ENCODE measurements at regions not wholly inside any gene's neighbourhood (a gene's known extent, or its start where the extent isn't known, plus 50 kb on each side); places are given as distances from the start of the nearest gene placed in this dataset.
A peak's percentile ranks its signal among the peaks of the same experiment; 100 is the strongest.
"Not testable (repeated sequence)": the region's sequence is repeated elsewhere in the genome, so short reads cannot be mapped to it uniquely, and the experiment has no call there.

DNA sequence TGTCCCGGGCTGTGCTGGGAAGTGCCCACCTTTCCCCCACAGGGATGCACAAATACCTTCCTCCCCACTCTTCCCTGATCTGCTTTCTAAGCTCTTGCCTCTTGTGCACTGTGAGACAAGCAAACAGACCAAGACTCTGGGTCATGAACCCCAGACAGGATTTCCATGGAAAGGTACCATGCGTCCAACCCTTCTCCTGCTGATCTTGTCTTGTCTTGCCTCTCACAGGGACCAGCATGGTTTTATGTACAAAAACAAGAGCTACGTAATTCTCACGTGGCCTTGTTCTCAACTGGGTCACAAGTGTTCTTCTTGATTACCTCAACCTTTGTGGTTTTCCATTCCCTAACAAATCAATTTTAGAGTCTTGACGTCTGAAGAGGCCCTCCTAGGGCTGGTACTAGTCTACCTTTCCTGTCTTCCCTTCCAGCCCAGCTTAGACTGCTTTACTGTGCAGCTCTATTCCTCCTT, 176.5 kb upstream of the MAP3K1 start:
- peaks cover 30 to 39% (median 31%) of the 10 kb centered on the region in 3 donors for H3K4me1 Mint-ChIP-seq
- ATAC-seq (ENCODE audit: low read depth in 2 of 2) (peak; percentile 54 to 70), DNase-seq (no peak)
- H3K27ac Mint-ChIP-seq, result peak overlapping the region in 5 of 6 donors; percentile 73 to 87 (median 83)
- no peaks in the 10 kb centered on the region for H3K9me3 Mint-ChIP-seq
- H3K27me3 Mint-ChIP-seq, result no peaks in the 10 kb centered on the region
- no peaks in the 10 kb centered on the region for H3K36me3 Mint-ChIP-seq
- H3K4me3 Mint-ChIP-seq, result no peak overlapping the region

DNA sequence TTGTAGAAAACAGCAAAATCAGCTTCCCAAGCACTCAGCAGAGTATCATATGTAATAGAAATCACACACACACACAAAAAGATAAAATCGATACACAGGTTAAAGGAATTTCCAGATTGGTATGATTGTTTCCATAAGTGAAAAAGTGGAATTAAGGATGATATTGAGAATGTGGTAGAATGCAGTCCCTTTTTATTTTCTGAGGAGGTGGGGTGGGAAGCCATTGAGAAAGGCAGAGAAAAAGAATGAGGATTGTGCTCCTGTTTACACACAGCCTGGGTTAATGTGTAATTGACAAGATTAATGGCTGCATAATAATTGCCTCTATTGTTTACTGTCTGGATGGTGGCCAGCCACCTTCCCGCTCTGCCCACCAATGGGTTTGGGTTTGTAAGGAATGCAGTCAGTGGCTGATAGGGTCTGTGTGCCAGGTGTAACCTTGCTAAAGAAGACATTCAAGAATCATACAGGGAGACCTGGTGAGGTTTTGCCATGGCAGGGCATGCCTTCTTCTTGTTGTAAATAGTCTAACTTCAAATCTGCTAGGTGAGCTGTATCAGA, 177.2 kb upstream of the MAP3K1 start:
- Mint-ChIP-seq H3K27me3 (no peaks in the 10 kb centered on the region), H3K27ac (peak overlapping the region in 3 of 6 donors; percentile 12 to 87 (median 68)), H3K9me3 (no peaks in the 10 kb centered on the region), H3K4me1 (peaks cover 30 to 39% (median 31%) of the 10 kb centered on the region in 3 donors), H3K36me3 (no peaks in the 10 kb centered on the region), H3K4me3 (no peak overlapping the region)
- ATAC-seq (ENCODE audit: low read depth in 2 of 2) (no peak), DNase-seq (no peak)

DNA sequence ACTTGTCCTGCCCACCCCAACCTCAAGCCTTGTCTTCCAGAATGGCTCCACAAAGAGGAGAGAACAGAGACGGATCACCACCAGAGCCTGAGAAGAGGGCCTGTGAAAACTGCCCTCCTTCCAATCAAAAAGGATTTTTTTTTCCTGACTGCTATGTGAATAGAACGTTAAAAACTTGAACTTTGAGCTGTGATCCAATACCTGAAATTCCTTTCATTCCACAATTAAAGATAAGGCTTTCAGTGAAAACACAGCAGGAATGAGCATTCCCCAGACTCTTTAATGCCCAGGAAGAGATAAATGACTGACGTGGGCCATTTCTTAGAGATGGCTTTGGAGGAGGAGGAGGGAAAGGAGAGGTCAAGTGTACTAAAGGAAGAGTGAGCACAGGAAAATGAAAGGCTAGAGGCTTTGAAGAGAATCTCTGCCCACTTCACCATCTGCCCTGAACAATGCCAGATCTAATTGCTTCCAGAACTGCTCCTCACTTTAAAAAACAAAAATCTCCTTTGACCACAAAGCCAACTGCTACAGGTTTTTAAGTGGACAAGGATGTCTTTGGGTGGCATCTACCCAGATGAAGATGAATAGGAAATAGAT, 177.9 kb upstream of the MAP3K1 start:
- no peak for ATAC-seq (ENCODE audit: low read depth in 2 of 2)
- Mint-ChIP-seq H3K27ac (peak overlapping the region in 3 of 6 donors; percentile 17 to 87 (median 79)), H3K4me3 (no peak overlapping the region)

GRCh38 chr5:56633950-56634349, 181.4 kb upstream of the MAP3K1 start:
- Mint-ChIP-seq H3K36me3 (peaks cover 0 to 11% of the 10 kb centered on the region in 2 donors), H3K27ac (peak overlapping the region in 1 of 6 donors; percentile 32), H3K4me3 (no peak overlapping the region)

More for the DNA sequence above, 177.9 kb upstream of the MAP3K1 start:
- Mint-ChIP-seq H3K27me3 (no peaks in the 10 kb centered on the region), H3K9me3 (no peaks in the 10 kb centered on the region), H3K4me1 (peaks cover 30 to 39% (median 31%) of the 10 kb centered on the region in 3 donors), H3K36me3 (no peaks in the 10 kb centered on the region)
- no peak for DNase-seq

GRCh38 chr5:56632939-56633338, 182.4 kb upstream of the MAP3K1 start:
- peaks cover 0 to 11% of the 10 kb centered on the region in 2 donors for H3K36me3 Mint-ChIP-seq
- peaks cover 2 to 13% (median 6%) of the 10 kb centered on the region in 7 donors for H3K9me3 Mint-ChIP-seq
- H3K4me3 Mint-ChIP-seq, result no peak overlapping the region
- peaks cover 0 to 8% (median 0%) of the 10 kb centered on the region in 3 donors for H3K4me1 Mint-ChIP-seq
- no peak for ATAC-seq (ENCODE audit: low read depth in 2 of 2)
- H3K27me3 Mint-ChIP-seq, result no peaks in the 10 kb centered on the region
- no peak for DNase-seq
- H3K27ac Mint-ChIP-seq, result peak overlapping the region in 2 of 6 donors; percentile 34 to 88

More at GRCh38 chr5:56633950-56634349, 181.4 kb upstream of the MAP3K1 start:
- ATAC-seq (ENCODE audit: low read depth in 2 of 2) (no peak), DNase-seq (no peak)
- peaks cover 6 to 18% (median 7%) of the 10 kb centered on the region in 3 donors for H3K4me1 Mint-ChIP-seq
- H3K9me3 Mint-ChIP-seq, result peaks cover 0 to 10% (median 5%) of the 10 kb centered on the region in 7 donors
- H3K27me3 Mint-ChIP-seq, result no peaks in the 10 kb centered on the region

- Mint-ChIP-seq H3K27me3 (no peaks in the 10 kb centered on the region), H3K36me3 (peaks cover 0 to 11% of the 10 kb centered on the region in 2 donors), H3K4me3 (no peak overlapping the region), H3K4me1 (peaks cover 0 to 3% (median 0%) of the 10 kb centered on the region in 3 donors), H3K9me3 (peaks cover 4 to 17% (median 8%) of the 10 kb centered on the region in 7 donors), H3K27ac (no peak overlapping the region)
- DNase-seq (no peak), ATAC-seq (ENCODE audit: low read depth in 2 of 2) (no peak)
These were observed 183.2 kb upstream of the MAP3K1 start for GRCh38 chr5:56632199-56632598.

DNA sequence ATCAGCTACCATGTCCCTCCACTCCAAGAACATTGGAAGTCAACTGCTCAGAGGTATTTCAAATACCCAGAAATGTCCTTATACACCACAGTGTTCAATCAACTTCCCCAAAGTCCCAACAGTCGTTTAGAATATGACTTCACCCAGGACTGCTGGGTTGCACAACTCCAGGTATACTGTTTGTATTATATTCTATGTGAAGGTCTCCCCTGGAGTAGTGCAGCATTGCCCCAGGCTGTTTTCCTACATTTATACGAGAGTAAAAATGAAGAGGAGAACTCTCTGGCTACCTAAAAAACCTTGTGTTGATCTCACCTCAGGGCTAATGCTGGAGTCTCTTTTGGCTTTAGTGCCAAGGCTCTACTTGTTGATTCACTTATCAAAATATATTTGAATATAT, 183.6 kb upstream of the MAP3K1 start:
- Mint-ChIP-seq H3K4me1 (peaks cover 0 to 3% (median 0%) of the 10 kb centered on the region in 3 donors), H3K4me3 (no peak overlapping the region), H3K36me3 (peaks cover 0 to 11% of the 10 kb centered on the region in 2 donors), H3K27ac (peak overlapping the region in 1 of 6 donors; percentile 15), H3K27me3 (no peaks in the 10 kb centered on the region), H3K9me3 (peaks cover 4 to 17% (median 9%) of the 10 kb centered on the region in 7 donors)
- DNase-seq, result no peak
- ATAC-seq (ENCODE audit: low read depth in 2 of 2), result no peak

GRCh38 chr5:56628616-56629015, 186.7 kb upstream of the MAP3K1 start:
- Mint-ChIP-seq H3K27ac (peak overlapping the region in 1 of 6 donors; percentile 19), H3K9me3 (peaks cover 4 to 17% (median 9%) of the 10 kb centered on the region in 7 donors), H3K36me3 (peaks cover 0 to 11% of the 10 kb centered on the region in 2 donors)
- H3K4me3 Mint-ChIP-seq; H3K27me3 Mint-ChIP-seq; H3K4me1 Mint-ChIP-seq; DNase-seq; ATAC-seq (ENCODE audit: low read depth in 2 of 2): not testable (repeated sequence)

GRCh38 chr5:56625541-56625940, 189.8 kb upstream of the MAP3K1 start:
- peaks cover 8 to 30% (median 11%) of the 10 kb centered on the region in 7 donors for H3K9me3 Mint-ChIP-seq
- no peak overlapping the region for H3K4me3 Mint-ChIP-seq
- H3K27ac Mint-ChIP-seq, result peak overlapping the region in 1 of 6 donors; percentile 30
- H3K27me3 Mint-ChIP-seq, result no peaks in the 10 kb centered on the region
- ATAC-seq (ENCODE audit: low read depth in 2 of 2) (no peak), DNase-seq (no peak)
- peaks cover 0 to 21% of the 10 kb centered on the region in 2 donors for H3K36me3 Mint-ChIP-seq
- H3K4me1 Mint-ChIP-seq, result peaks cover 0 to 3% (median 0%) of the 10 kb centered on the region in 3 donors

DNA sequence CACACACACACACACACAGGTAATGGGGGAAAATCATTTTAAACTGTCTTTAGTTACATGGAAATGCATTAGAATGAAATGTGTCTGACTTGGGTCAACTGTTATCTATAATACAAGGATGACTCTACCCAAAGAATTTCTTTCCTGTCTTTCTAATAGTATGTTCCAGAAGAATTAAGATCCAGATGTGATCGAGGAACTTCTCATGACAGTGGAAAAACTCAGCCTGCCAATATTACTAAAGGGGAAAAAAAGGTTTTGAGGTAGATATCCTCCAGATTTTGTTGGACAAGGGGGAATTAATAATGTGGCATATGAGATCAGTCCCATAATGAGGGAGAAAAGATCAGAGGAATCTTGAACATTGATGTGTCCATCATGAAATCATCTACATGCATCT, 190.6 kb upstream of the MAP3K1 start:
- H3K9me3 Mint-ChIP-seq, result peaks cover 6 to 22% (median 9%) of the 10 kb centered on the region in 7 donors
- no peak overlapping the region for H3K4me3 Mint-ChIP-seq
- H3K27ac Mint-ChIP-seq, result no peak overlapping the region
- peaks cover 0 to 3% (median 0%) of the 10 kb centered on the region in 3 donors for H3K4me1 Mint-ChIP-seq
- peaks cover 0 to 13% of the 10 kb centered on the region in 2 donors for H3K36me3 Mint-ChIP-seq
- no peak for ATAC-seq (ENCODE audit: low read depth in 2 of 2)
- DNase-seq, result no peak
- H3K27me3 Mint-ChIP-seq, result no peaks in the 10 kb centered on the region

DNA sequence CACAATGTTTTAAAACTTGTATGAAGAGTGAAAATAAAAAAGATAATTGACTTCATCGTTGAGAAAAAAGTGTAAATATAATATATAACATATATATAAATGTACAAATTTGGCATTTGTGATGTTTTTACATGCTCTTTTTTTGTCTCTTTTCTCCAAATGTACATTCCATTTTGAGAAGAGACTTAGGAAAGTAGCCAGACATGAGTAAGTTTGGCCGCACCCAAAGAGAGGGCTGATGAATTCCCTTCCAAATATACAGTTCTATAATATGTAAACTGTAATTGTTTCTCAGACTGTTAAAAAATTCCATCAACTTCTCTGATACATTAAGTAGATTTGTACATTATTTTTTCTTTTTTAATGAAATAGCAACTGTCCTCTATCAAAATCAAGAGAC, 193.2 kb upstream of the MAP3K1 start:
- peaks cover 0 to 3% (median 0%) of the 10 kb centered on the region in 3 donors for H3K4me1 Mint-ChIP-seq
- no peaks in the 10 kb centered on the region for H3K27me3 Mint-ChIP-seq
- H3K27ac Mint-ChIP-seq, result no peak overlapping the region
- DNase-seq, result no peak
- ATAC-seq (ENCODE audit: low read depth in 2 of 2), result no peak
- no peak overlapping the region for H3K4me3 Mint-ChIP-seq
- H3K9me3 Mint-ChIP-seq, result peaks cover 3 to 33% (median 18%) of the 10 kb centered on the region in 7 donors
- H3K36me3 Mint-ChIP-seq, result peaks cover 0 to 19% of the 10 kb centered on the region in 2 donors

GRCh38 chr5:56620903-56621677, 194.3 kb upstream of the MAP3K1 start:
- H3K27ac Mint-ChIP-seq, result no peak overlapping the region
- no peak for DNase-seq

GRCh38 chr5:56617998-56618397, 197.4 kb upstream of the MAP3K1 start:
- ATAC-seq (ENCODE audit: low read depth in 2 of 2) (no peak), DNase-seq (no peak)
- Mint-ChIP-seq H3K9me3 (peaks cover 3 to 38% (median 22%) of the 10 kb centered on the region in 7 donors), H3K27me3 (no peaks in the 10 kb centered on the region), H3K4me1 (peaks cover 22 to 38% (median 29%) of the 10 kb centered on the region in 3 donors), H3K4me3 (peak overlapping the region in 1 of 8 donors; percentile 27), H3K27ac (peak overlapping the region in 1 of 6 donors; percentile 58), H3K36me3 (peaks cover 0 to 19% of the 10 kb centered on the region in 2 donors)

More at GRCh38 chr5:56620903-56621677, 194.3 kb upstream of the MAP3K1 start:
- Mint-ChIP-seq H3K4me1 (peaks cover 0 to 11% (median 2%) of the 10 kb centered on the region in 3 donors), H3K27me3 (no peaks in the 10 kb centered on the region), H3K9me3 (peaks cover 3 to 38% (median 22%) of the 10 kb centered on the region in 7 donors), H3K36me3 (peaks cover 0 to 19% of the 10 kb centered on the region in 2 donors), H3K4me3 (no peak overlapping the region)
- ATAC-seq (ENCODE audit: low read depth in 2 of 2), result no peak
